ENCODE measurements at regions not wholly inside any gene's neighbourhood (a gene's known extent, or its start where the extent isn't known, plus 50 kb on each side); places are given as distances from the start of the nearest gene placed in this dataset.

DNA sequence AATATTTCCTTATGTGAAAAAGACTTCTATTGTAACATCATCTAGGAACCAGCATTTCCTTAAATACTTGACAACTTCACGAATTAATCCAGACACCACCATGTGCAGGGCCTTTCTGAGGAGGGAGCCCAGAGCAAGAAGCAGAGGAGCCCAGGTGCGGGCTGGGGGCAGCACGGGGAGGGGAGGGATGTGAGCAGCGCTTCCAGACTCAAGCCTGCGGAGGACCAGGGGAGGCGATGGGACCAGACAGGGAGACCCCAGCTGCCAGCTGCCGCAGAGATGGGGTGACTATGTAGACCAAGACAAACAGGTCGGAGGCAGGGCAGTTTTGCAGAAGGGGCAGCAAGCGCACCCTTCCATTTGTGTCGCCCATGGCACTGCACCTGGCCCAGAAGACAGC, 596.1 kb downstream of the IRX1 start:
- H3K4me3 ChIP-seq (ENCODE audit: low read depth, low read length, poor library complexity, severe bottlenecking): no peak overlapping the region
- DNase-seq (ENCODE audit: low spot score): no peak

DNA sequence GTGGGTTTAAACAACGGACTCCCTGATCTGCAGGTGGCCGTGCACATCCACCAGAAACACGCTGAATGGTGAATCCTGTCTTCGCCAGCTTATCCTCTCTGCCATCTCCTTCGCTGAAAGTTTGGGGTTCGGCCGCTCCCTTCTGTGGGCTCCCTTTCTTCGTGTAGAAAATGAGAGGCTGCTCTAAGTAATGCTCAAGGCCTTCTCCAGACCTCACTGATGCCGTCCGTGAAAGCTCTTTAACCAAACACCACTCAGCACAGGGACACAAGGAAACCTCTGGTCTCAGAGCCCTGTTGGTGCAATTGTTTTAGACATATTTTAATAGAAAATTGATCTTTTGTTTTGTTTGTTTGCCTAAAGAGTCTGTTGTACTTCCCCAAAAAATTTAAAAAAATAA, 596.5 kb downstream of the IRX1 start:
- no peak overlapping the region for H2AFZ ChIP-seq (ENCODE audit: low read length)
- no peaks in the 10 kb centered on the region for H3K9me2 ChIP-seq (ENCODE audit: insufficient read depth, low read length)
- H4K20me1 ChIP-seq (ENCODE audit: insufficient read depth, low read length): no peaks in the 10 kb centered on the region
- no peak for TF ChIP-seq EZH2phosphoT487 (IDR thresholded peaks at IDR 0.05; ENCODE audit: borderline replicate concordance, low read depth, low read length)
- TF ChIP-seq, protein P1, sequence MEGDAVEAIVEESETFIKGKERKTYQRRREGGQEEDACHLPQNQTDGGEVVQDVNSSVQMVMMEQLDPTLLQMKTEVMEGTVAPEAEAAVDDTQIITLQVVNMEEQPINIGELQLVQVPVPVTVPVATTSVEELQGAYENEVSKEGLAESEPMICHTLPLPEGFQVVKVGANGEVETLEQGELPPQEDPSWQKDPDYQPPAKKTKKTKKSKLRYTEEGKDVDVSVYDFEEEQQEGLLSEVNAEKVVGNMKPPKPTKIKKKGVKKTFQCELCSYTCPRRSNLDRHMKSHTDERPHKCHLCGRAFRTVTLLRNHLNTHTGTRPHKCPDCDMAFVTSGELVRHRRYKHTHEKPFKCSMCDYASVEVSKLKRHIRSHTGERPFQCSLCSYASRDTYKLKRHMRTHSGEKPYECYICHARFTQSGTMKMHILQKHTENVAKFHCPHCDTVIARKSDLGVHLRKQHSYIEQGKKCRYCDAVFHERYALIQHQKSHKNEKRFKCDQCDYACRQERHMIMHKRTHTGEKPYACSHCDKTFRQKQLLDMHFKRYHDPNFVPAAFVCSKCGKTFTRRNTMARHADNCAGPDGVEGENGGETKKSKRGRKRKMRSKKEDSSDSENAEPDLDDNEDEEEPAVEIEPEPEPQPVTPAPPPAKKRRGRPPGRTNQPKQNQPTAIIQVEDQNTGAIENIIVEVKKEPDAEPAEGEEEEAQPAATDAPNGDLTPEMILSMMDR (conservative IDR thresholded peaks at IDR 0.05; ENCODE audit: low read length): no peak
- no peaks in the 10 kb centered on the region for H3K4me1 ChIP-seq (ENCODE audit: insufficient read depth, low read length, poor library complexity, severe bottlenecking)
- ChIA-PET CTCF (ENCODE audit: unreplicated experiment) (no interaction called here), POLR2A (no interaction called here)
- no peak overlapping the region for H3K27ac ChIP-seq (ENCODE audit: low read depth, low read length, poor library complexity, severe bottlenecking)
- H3K36me3 ChIP-seq (ENCODE audit: insufficient read depth, low read length): no peaks in the 10 kb centered on the region
- no peak overlapping the region for H3K4me3 ChIP-seq (ENCODE audit: low read depth, low read length, poor library complexity, severe bottlenecking)
- peaks cover 3% of the 10 kb centered on the region; the same call in 1 of the 2 replicates for H3K9me3 ChIP-seq (ENCODE audit: low read length)
- H3K4me2 ChIP-seq (ENCODE audit: low read length): no peak overlapping the region
- DNase-seq (ENCODE audit: low spot score): no peak
- intact Hi-C loops (cut with micrococcal nuclease; ENCODE audit: unreplicated experiment): no loop called here
- no TSS peak for BruUV-seq (replicated peaks)
- no peaks in the 10 kb centered on the region for H3K79me2 ChIP-seq (ENCODE audit: insufficient read depth, low read depth, low read length)

More for the DNA sequence above, 596.1 kb downstream of the IRX1 start:
- no peak overlapping the region for H2AFZ ChIP-seq (ENCODE audit: low read length)
- ChIA-PET CTCF (ENCODE audit: unreplicated experiment) (no interaction called here), POLR2A (no interaction called here)
- intact Hi-C loops (cut with micrococcal nuclease; ENCODE audit: unreplicated experiment): no loop called here
- peaks cover 3% of the 10 kb centered on the region; the same call in 1 of the 2 replicates for H3K9me3 ChIP-seq (ENCODE audit: low read length)
- H3K9me2 ChIP-seq (ENCODE audit: insufficient read depth, low read length): no peaks in the 10 kb centered on the region
- H4K20me1 ChIP-seq (ENCODE audit: insufficient read depth, low read length): no peaks in the 10 kb centered on the region
- H3K27ac ChIP-seq (ENCODE audit: low read depth, low read length, poor library complexity, severe bottlenecking): no peak overlapping the region
- no peaks in the 10 kb centered on the region for H3K36me3 ChIP-seq (ENCODE audit: insufficient read depth, low read length)
- H3K79me2 ChIP-seq (ENCODE audit: insufficient read depth, low read depth, low read length): no peaks in the 10 kb centered on the region
- H3K4me2 ChIP-seq (ENCODE audit: low read length): no peak overlapping the region
- H3K4me1 ChIP-seq (ENCODE audit: insufficient read depth, low read length, poor library complexity, severe bottlenecking): no peaks in the 10 kb centered on the region
- TF ChIP-seq EZH2phosphoT487 (IDR thresholded peaks at IDR 0.05; ENCODE audit: borderline replicate concordance, low read depth, low read length): no peak
- TF ChIP-seq, protein P1 (conservative IDR thresholded peaks at IDR 0.05; ENCODE audit: low read length): no peak
- BruUV-seq (replicated peaks): no TSS peak

DNA sequence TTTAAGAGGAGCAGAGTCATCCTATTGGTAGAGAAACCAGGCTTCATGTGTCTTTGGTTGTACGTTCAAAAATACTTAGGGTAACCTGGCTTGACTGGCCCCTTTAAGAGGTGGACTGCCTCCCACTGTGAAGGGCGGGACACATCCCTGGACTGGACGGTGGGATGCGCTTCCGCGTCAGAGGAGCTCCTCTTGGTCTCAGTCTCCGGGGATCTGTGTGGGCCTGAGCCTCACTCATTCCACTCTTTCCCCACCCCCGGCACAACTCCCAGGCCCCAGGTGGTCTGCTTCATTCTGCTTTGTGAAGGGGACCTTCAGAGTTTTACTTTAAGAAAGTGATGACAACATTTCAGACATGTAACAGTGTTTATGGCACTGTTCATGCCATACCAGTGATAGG, 601.1 kb downstream of the IRX1 start:
- no peaks in the 10 kb centered on the region for H4K20me1 ChIP-seq (ENCODE audit: insufficient read depth, low read length)
- no peak for DNase-seq (ENCODE audit: low spot score)
- intact Hi-C loops (cut with micrococcal nuclease; ENCODE audit: unreplicated experiment): no loop called here
- H3K4me1 ChIP-seq (ENCODE audit: insufficient read depth, low read length, poor library complexity, severe bottlenecking): no peaks in the 10 kb centered on the region
- no peak for TF ChIP-seq EZH2phosphoT487 (IDR thresholded peaks at IDR 0.05; ENCODE audit: borderline replicate concordance, low read depth, low read length)
- TF ChIP-seq, protein P1 (conservative IDR thresholded peaks at IDR 0.05; ENCODE audit: low read length): no peak
- no peaks in the 10 kb centered on the region for H3K9me3 ChIP-seq (ENCODE audit: low read length)
- no TSS peak for BruUV-seq (replicated peaks)
- no peak overlapping the region for H3K4me2 ChIP-seq (ENCODE audit: low read length)
- H2AFZ ChIP-seq (ENCODE audit: low read length): no peak overlapping the region
- ChIA-PET POLR2A (no interaction called here), CTCF (ENCODE audit: unreplicated experiment) (no interaction called here)
- H3K79me2 ChIP-seq (ENCODE audit: insufficient read depth, low read depth, low read length): no peaks in the 10 kb centered on the region
- H3K36me3 ChIP-seq (ENCODE audit: insufficient read depth, low read length): no peaks in the 10 kb centered on the region
- no peak overlapping the region for H3K27ac ChIP-seq (ENCODE audit: low read depth, low read length, poor library complexity, severe bottlenecking)
- no peaks in the 10 kb centered on the region for H3K9me2 ChIP-seq (ENCODE audit: insufficient read depth, low read length)
- H3K4me3 ChIP-seq (ENCODE audit: low read depth, low read length, poor library complexity, severe bottlenecking): no peak overlapping the region

Measured in OCI-LY7 (cell line).